GM21526 (cell line): ENCODE measurements at regions not wholly inside any gene's neighbourhood (a gene's known extent, or its start where the extent isn't known, plus 50 kb on each side); places are given as distances from the start of the nearest gene placed in this dataset.
"Not testable (repeated sequence)": the region's sequence is repeated elsewhere in the genome, so short reads cannot be mapped to it uniquely, and the experiment has no call there.

Source experiments
- ATAC-seq: cut with Tn5 transposase; IDR thresholded peaks from one replicate; pipeline ENCODE4 v1.9.1; 2021; ENCODE audit warnings: moderate library complexity; ENCODE audit not compliant: unreplicated experiment, low FRiP score

DNA sequence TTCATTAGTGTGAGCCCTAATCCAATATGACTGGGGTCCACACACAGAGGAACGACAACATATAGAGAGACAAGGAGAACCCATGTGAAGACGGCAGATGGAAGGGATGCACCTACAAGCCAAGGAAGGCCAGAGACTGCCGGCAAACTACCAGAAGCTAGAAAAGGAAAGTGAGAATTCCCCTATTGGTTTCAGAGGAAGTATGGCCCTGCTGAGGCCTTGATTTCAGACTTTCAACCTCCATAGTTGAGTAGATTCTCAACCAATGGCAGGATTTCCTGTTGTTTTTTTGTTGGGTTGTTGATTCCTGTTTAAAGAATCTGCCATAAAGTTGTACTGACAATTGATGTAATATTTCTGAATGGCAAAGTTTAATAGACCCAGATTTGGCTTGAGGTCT, 241.5 kb downstream of the SATB2 start:
- ATAC-seq = peak; percentile 80

DNA sequence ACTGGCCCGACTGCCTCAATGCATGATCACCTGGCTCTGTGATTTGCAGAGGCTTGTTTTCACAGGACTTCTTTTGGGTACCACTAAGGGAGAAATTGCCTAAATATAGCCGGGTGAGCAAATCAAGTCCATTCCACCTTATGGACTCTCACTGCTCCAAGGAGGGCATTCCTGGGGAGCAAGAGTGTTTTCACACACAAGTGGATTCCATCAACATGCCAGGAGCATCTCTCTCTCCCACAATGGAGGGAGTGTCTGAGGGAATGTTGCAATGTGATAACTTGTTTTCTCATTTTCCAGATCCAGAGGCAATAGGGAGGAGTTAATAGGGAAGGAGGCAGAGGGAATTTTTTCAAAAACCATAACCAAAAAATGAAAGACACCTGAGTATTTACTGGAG, 250.7 kb downstream of the SATB2 start:
- no peak for ATAC-seq

DNA sequence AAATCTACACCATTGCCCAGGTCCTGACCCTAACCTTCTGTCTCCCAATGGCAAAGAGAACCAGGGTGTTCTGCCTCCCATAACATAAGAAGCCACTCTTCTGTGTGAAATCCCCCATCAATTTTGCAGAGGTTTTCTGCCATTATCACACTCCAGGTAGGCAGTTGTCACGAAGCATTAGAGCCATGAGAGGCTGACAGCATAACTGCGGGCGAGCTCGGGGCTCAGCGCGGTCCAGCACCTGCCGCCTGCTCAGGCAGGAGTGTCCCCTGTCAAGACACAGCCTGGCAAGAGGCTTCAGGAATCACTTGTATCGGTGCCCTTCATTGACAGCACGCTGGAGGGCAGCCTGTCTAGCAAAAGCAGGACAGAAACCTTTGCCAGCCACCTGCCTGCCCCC, 251.2 kb downstream of the SATB2 start:
- no peak for ATAC-seq

DNA sequence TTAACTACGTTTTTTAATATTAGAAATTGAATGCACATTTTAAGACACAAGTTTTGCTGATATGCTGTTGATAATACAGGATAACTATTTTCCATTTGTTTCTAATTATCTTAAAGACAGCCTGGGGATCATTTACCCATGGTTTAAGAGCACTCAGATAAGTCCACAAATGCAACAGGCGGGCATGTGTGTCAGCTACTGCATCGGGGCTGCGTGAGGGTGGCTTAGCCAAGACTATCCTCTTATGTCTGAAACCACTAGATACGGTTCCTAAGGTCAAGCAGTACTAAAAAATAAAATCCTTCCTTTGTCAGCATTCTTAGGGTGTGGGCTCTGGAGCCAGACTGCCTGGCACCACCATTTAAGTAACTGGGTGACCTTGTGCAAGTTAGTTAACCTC, 254.8 kb downstream of the SATB2 start:
- ATAC-seq = no peak

DNA sequence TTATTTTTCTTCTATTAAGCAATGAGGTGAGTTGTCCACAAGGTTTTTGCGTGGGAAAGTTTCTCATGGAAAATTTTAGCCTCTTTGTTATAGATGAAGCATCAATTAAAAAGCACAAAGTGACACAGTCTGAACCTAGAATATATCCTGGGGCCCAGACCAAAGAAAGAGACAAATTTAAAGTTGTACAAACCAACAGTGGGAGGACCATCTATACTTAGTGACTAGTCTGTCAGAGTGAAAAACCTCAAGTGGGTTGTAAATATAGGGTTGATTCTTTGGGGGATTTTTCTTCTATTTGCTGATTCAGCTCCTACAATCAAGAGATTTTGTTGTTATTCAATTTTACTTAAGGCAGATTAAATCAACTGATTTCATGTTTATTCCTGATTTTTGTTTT, 256.2 kb downstream of the SATB2 start:
- no peak for ATAC-seq

DNA sequence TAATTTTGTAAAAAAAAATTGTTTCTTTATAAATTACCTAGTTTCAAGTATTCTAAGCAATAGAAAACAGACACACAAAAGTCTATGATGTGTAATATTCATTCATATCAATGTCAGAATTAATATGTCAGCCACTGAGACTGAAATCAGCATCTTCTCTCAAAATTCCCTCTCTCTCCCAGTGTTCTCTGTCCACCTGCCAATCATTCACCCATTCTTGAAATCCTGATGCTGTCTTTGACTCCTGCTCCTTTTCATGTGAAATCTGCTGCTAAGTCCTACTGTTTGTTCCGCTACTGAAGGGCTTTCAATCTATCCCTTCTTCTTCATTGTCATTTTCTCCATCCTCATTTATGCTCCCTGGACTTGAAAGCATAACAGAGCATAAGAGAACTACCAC, 257.9 kb downstream of the SATB2 start:
- no peak for ATAC-seq

DNA sequence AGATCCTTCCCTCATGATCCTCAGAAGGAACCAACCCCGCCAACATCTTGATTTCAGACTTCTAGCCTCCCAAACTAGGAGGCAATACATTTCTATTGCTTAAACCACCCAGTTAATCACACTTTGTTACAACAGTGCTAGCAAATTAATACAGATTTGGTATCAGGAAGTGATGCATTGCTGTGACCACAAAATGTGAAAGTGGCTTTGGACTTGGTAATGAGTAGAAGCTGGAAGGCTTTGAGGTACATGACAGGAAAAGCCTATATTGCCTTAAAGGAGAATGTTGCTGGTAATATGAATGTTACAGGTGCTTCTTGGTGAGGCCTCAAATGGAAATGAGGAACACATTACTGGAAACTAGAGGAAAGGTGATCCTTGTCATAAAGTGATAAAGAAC, 260.3 kb downstream of the SATB2 start:
- ATAC-seq = no peak

DNA sequence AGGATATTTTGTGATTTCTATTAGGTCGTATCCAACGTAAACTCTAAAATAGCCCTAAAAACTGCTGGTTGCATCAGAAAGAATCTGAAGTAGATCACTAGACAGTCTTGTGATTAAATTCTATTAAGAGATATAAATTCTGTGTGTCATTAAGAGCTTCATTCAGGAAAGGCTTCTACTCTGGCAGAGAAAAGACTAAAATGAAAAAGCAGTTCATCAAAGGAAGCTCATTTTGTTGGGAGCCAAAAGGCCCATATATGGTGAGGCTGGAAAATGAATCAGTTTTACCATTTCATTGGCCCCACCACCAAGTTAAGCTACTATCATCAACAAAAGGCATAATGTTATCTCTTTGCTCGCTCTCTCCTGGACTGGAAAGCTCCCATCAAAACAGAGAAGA, 261.1 kb downstream of the SATB2 start:
- no peak for ATAC-seq

DNA sequence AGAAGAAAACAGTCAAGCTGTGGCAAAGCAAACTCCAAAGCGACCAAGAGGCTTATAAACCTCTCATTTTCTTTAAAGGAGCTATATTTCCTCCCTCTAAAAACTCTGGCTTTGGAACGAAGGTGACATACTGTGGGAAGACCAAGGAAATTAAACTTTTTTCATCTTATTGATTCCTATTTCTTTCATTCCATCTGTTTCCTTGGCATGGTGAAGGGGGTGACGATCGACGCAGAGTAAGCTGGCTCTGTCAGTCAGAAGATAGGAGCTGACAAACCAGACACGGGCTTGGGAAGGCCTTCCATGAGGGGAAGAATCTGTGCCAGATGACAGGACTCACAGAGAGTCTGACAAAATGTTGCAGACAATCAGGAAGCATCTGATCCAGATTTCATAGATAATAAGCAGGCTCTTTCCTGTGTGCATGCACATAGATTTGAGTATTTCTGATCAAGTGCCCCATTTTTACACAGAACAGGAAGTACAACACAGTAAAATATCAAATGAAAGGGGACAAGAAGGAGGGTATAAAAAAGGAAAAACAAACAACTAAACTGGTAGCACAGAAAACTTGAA, 261.7 kb downstream of the SATB2 start:
- no peak for ATAC-seq

DNA sequence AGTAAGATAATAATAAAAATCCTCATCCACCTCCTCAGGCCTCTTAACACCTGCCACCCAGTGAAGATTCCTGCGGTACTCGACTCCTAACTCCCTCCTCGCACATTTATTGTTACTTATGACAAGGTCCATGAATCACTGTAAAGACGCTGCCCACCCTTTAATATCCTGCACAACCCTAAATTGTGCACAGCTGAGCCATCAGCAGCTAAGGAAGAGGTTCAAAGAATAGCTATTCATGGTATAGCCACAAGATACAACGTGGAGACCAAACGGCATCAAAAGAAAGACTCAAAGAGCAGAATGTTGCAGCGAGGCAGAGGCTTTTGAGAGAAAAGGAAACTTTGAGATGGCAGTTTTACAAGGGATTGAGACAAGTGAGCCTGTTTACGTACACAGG, 266.3 kb downstream of the SATB2 start:
- no peak for ATAC-seq

DNA sequence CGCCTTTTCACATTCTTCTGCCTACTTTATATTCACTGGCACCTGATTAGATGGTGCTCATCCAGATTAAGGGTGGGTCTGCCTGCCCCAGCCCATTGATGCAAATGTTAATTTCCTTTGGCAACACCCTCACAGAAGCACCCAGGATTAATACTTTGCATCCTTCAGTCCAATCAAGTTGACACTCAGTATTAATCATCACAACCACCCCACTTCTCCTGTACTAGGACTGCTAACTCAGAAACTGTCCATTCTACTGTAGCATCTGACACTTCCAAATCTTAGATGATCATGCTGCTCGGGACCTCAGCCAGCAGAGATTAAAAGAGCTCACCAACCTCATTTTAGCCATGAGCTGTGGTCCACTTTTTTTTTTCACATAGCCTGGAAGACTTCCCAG, 268.5 kb downstream of the SATB2 start:
- no peak for ATAC-seq

DNA sequence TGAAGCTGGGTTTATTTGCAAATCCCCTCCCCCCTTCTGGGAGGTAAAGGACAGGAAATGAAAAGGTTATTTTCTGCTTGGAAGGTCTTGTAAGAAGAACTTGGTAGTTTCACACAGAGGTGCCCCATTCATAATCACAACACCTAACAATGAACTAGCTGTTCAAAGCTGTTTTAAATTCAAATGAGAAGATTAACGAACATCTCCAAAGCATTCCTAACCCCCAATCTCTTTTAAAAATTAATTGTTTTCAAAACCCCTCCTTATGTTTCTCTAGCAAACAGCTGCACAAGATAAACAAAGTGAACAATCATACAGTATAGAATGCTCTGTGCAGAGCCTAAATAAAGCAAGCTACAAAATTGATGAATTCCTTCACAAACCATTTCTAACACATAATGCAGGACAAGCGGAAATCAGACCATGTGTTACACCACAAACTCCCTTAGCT, 271.4 kb downstream of the SATB2 start:
- no peak for ATAC-seq

DNA sequence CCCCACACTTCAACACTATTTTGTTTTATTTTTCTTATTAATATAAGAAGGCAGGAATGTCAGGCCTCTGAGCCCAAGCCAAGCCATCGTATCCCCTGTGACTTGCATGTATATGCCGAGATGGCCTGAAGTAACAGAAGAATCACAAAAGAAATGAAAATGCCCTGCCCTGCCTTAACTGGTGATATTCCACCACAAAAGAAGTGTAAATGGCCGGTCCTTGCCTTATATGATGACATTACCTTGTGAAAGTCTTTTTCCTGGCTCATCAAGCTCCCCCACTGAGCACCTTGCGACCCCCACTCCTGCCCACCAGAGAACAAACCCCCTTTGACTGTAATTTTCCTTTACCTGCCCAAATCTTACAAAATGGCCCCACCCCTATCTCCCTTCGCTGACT, 272.6 kb downstream of the SATB2 start:
- ATAC-seq = not testable (repeated sequence)

DNA sequence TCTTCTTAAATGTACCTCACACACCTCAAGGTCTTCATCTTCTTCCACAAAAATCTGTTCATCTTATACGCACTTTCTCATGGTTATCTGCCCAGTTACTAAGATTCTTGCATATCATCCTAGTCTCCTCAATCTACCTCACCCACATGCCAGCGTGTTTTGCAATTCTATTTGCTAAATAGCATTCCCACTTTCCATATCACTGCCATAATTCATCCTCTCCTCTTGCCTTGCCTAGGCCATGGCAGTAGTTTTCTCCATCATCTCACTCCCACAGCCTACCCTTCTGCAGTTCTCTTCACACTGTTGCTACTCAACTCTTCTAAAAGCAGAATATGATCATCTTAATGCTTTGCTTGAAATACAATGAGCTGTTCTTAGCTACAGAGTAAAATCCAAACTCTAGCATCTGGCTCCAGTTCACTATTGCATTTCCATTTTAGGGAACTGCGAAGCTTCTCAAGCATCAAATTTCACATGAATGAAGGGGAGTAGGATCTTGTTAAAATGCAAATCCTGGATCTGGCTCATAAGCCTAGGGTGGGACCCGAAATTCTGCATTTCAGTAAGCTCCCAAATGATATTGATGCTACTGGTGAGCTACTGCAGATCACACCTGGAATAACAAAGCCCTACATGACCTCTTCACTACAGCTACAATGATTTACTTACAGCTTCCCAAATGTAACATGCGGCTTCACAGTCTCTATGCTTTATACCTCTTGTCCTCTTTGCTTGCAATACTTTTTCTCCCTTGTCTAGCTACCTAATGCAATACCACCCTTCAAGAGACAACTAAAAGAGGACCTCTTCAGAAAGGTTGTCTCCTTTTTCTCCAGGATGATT, 293.9 kb downstream of the SATB2 start:
- no peak for ATAC-seq

DNA sequence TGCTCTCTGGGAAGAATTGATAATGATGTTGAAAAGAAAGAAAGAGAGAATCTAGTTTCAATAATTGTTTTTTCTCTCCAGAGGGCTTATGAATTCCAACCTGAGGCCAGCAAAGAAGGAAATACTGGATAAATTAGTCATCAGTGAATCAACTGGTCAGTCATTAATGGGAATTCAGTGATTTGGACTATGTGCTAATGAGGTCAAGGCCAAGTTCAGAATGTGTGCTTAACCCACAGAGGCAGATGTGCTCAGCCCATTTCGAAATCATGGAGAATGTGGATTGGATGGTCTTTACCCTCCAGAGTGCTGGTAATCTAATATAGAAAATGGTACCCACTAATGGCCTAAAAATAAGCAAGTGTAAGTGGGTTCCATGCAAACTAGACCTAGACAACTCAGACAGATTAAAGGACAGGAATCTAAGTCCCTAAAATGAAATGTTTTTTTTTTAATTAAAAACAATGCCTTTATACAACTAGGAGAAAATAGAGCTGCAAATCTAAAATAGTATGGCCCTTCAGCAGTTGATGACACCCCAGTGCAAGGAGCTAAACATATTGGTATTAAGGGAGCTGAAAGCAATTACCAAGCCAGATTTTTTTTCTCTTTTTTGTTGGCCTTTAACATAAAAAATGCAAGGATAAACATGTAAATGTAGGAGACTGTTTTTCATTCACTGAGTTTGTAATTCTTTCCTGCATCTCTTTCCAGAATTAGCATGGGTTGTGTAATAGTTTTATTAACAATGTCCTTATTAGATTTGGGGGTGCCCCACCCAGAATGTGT, 296.9 kb downstream of the SATB2 start:
- ATAC-seq = no peak

DNA sequence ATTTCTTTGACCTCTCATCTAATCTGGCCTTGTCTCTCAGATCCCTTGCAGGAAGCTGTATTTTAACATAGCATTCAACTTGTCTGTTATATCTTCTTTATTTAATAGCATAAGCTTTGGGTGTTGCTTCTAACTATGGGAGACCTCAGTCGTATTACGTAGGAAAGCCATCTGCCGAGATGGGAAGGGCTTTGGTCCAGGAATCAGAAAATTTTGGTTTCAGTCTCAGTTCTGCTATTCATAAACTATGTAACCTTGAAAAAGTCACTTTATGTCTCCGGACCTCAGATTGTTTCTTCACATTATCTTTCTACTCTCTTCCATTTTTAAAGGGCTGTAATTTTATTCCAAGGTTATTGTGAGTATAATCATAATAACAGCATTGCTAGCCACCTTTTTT, 297.7 kb downstream of the SATB2 start:
- no peak for ATAC-seq

DNA sequence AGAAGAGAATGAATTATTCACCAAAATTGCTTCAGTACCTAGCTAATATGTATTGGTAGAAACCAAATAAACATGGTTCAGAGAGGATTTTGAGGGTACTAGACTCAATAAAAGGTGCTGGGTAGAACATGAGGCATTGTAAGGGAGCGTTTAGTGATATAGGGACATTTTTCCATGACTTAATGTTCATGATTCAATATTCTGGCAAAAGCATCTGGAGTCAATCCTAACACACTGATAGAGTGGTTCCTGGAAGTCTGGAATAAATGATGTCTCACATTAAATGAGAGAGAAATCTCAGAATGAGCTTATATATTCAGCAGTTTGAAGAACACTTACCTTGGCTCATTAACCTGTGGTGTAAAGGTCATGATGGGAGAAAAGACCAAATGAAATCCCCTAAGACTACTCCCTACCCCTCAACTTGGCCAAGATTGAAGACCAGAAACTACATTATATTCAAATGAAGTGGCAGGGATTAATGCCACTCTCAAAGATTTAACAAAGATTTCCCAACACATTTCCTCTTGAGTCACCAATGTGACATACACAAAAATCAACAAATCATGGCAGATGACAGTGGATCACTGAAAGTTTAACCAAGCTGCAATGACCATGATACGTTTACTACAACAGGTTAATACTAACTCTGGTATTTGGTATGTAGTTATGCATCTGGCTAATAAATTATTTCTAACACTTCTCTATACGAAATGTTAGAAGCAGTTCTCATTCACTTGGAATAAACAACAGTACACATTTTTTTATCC, 309.5 kb downstream of the SATB2 start:
- ATAC-seq = no peak

DNA sequence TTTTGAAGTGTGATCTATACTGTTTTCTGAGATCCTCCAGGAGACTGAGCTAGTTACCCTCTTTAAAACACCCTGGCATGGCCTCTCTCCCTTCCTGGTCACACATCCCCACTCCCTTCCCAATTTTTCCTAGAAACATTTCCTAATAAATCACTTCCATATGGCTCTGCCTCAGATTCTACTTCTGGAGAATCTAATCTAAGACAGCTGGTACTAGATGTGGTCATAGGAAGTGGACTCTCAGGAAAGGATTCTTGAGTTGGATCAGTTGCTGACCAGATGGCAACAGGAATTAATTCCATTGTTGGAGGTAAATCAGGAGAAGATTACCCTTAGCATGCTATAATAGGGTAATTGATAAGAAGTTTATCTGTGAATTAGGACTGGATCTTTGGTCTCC, 310.5 kb downstream of the SATB2 start:
- no peak for ATAC-seq

DNA sequence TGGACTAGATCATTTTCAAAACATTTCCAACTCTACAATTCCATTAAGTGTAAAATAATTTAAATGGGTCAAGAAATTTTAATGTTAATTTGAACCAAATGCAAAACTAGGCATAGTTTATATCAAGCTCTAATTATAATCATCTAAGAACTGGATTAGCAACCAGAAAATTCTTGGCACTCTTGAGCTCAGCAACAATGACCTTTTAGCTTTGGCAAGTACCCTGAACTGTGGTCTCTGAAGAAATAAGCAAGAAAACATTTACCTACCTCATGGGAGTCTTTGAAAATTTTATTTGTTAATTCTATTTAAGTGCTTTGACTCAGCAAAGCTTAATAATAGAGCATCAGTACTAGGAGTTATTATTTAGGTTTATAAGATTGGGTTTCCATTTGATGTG, 313.2 kb downstream of the SATB2 start:
- no peak for ATAC-seq

DNA sequence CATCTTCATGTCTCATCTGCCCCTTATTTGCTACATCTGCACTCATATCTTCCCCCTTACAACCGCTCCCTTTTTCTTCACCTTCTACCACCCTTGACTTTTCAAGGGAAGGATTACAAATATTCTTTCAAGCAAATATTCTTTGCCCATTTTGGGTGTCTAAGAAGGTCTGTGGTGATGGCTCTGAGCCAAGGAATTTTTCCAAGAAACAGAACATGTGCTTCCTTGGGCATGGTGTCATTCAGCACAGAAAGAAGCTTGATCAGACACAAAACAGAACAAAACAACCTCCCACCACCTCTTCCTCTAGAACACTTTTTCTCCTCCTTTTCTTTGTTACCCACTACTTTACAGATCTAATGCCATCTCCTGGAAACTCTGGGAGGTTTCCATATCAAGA, 313.7 kb downstream of the SATB2 start:
- ATAC-seq = no peak

DNA sequence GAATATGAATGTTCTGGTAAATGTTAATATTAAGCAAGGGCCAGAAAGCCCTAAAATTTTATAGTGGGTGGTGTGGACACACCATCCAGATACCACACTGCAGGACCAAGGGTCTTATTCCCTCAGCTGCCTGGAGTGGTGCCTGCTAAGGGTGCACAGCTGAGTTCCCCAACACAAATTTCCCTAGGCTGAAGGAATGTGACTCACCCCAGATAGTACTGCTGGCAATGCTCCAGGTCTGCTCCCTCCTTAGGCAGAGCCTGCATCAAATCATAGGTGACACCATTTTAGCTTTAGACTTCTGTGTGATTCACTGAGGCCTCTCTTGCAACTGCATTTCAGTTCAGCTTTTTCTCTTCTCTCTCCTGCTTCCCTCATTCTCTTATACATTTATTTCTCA, 321.1 kb downstream of the SATB2 start:
- ATAC-seq = no peak
